ENCODE measurements at regions not wholly inside any gene's neighbourhood (a gene's known extent, or its start where the extent isn't known, plus 50 kb on each side); places are given as distances from the start of the nearest gene placed in this dataset.
A peak's percentile ranks its signal among the peaks of the same experiment; 100 is the strongest.

GRCh38 chr11:119506436-119506835, 83.5 kb upstream of the THY1 start:
- Histone ChIP-seq H3K27me3 (ENCODE audit: control insufficient read depth in 1 of 2, insufficient read depth in 2 of 2, low read length in 2 of 2) (peaks cover 0 to 2% of the 10 kb centered on the region in 2 experiments), H3K4me1 (ENCODE audit: insufficient read depth, low read length) (no peaks in the 10 kb centered on the region), H3K36me3 (ENCODE audit: insufficient read depth, low read length) (no peaks in the 10 kb centered on the region), H3K9me3 (ENCODE audit: control insufficient read depth in 1 of 2, insufficient read depth in 1 of 2, low read length in 2 of 2) (no peaks in the 10 kb centered on the region), H3K27ac (ENCODE audit: low read depth in 1 of 2, low read length in 2 of 2) (no peak overlapping the region), H3K4me3 (ENCODE audit: low read length) (no peak overlapping the region)
- ChIA-PET CTCF (no interaction called here), POLR2A (no interaction called here)
- H3K27me3 Mint-ChIP-seq = peaks cover 37% of the 10 kb centered on the region
- intact Hi-C loops (cut with DNase I, micrococcal nuclease) = no loop called here
- no peak for TF ChIP-seq CTCF (IDR thresholded peaks at IDR 0.05)
- DNase-seq (no peak), ATAC-seq (ENCODE audit: poor library complexity) (no peak)
- H3K4me3 Mint-ChIP-seq = no peak overlapping the region
- no peaks in the 10 kb centered on the region for H3K9me3 Mint-ChIP-seq
- H3K36me3 Mint-ChIP-seq (ENCODE audit: low read depth) = no peaks in the 10 kb centered on the region
- no peak overlapping the region for H3K27ac Mint-ChIP-seq
- H3K4me1 Mint-ChIP-seq (ENCODE audit: low read depth) = no peaks in the 10 kb centered on the region

GRCh38 chr11:119505861-119506260, 82.9 kb upstream of the THY1 start:
- Histone ChIP-seq H3K27me3 (ENCODE audit: control insufficient read depth in 1 of 2, insufficient read depth in 2 of 2, low read length in 2 of 2) (peaks cover under 1 to 2% of the 10 kb centered on the region in 2 experiments), H3K4me3 (ENCODE audit: low read length) (no peak overlapping the region), H3K27ac (ENCODE audit: low read depth in 1 of 2, low read length in 2 of 2) (no peak overlapping the region), H3K9me3 (ENCODE audit: control insufficient read depth in 1 of 2, insufficient read depth in 1 of 2, low read length in 2 of 2) (no peaks in the 10 kb centered on the region), H3K4me1 (ENCODE audit: insufficient read depth, low read length) (no peaks in the 10 kb centered on the region), H3K36me3 (ENCODE audit: insufficient read depth, low read length) (no peaks in the 10 kb centered on the region)
- H3K4me3 Mint-ChIP-seq = no peak overlapping the region
- DNase-seq = peak in 1 of 14 experiments; percentile 33
- no peaks in the 10 kb centered on the region for H3K9me3 Mint-ChIP-seq
- no peak overlapping the region for H3K27ac Mint-ChIP-seq
- CTCF ChIA-PET = no interaction called here
- no peaks in the 10 kb centered on the region for H3K4me1 Mint-ChIP-seq (ENCODE audit: low read depth)
- intact Hi-C loops (cut with DNase I, micrococcal nuclease) = no loop called here
- TF ChIP-seq CTCF (IDR thresholded peaks at IDR 0.05) = no peak
- ATAC-seq (ENCODE audit: poor library complexity) = no peak
- POLR2A ChIA-PET = no interaction called here
- no peaks in the 10 kb centered on the region for H3K36me3 Mint-ChIP-seq (ENCODE audit: low read depth)
- peaks cover 39% of the 10 kb centered on the region for H3K27me3 Mint-ChIP-seq

- peaks cover 35% of the 10 kb centered on the region for H3K27me3 Mint-ChIP-seq
- H3K27ac Mint-ChIP-seq = no peak overlapping the region
- intact Hi-C loops (cut with DNase I, micrococcal nuclease) = no loop called here
- H3K4me1 Mint-ChIP-seq (ENCODE audit: low read depth) = no peaks in the 10 kb centered on the region
- H3K4me1 ChIP-seq (ENCODE audit: insufficient read depth, low read length) = no peaks in the 10 kb centered on the region
- ATAC-seq (ENCODE audit: poor library complexity) = no peak
- H3K36me3 Mint-ChIP-seq (ENCODE audit: low read depth) = no peaks in the 10 kb centered on the region
- POLR2A ChIA-PET = no interaction called here
- no peak for TF ChIP-seq CTCF (IDR thresholded peaks at IDR 0.05)
- CTCF ChIA-PET = no interaction called here
- no peak overlapping the region for H3K4me3 Mint-ChIP-seq
- H3K9me3 ChIP-seq (ENCODE audit: control insufficient read depth in 1 of 2, insufficient read depth in 1 of 2, low read length in 2 of 2) = no peaks in the 10 kb centered on the region
- peaks cover 2 to 4% of the 10 kb centered on the region in 2 experiments for H3K27me3 ChIP-seq (ENCODE audit: control insufficient read depth in 1 of 2, insufficient read depth in 2 of 2, low read length in 2 of 2)
- no peak for DNase-seq
- no peak overlapping the region for H3K4me3 ChIP-seq (ENCODE audit: low read length)
- H3K9me3 Mint-ChIP-seq = no peaks in the 10 kb centered on the region
- no peak overlapping the region for H3K27ac ChIP-seq (ENCODE audit: low read depth in 1 of 2, low read length in 2 of 2)
- no peaks in the 10 kb centered on the region for H3K36me3 ChIP-seq (ENCODE audit: insufficient read depth, low read length)
These were observed 82.1 kb upstream of the THY1 start for GRCh38 chr11:119505071-119505470.
